Thyroid gland (tissue), 4 donors: ENCODE measurements at regions not wholly inside any gene's neighbourhood (a gene's known extent, or its start where the extent isn't known, plus 50 kb on each side); places are given as distances from the start of the nearest gene placed in this dataset.

ENCODE experiments used
- POLR2A ChIP-seq, 2 donors: fragments of 450-650 bp; IDR thresholded peaks; one replicate each; pipeline ENCODE4 v1.6.1; 2017; ENCODE audit warnings: antibody characterized with exemption in 2 of 2, mild to moderate bottlenecking in 2 of 2, moderate library complexity in 1 of 2
- TF ChIP-seq, protein P1 (sequence below), 6 experiments: fragments of 200-600 bp in 3 of 6; fragments of 450-650 bp in 3 of 6; sonication (generic) in 3 of 6; IDR thresholded peaks; one replicate each; pipeline ENCODE4 v1.5.1; 2016 to 2019; ENCODE audit warnings: antibody characterized with exemption in 6 of 6, mild to moderate bottlenecking in 2 of 6, inconsistent platforms in 1 of 6, moderate library complexity in 1 of 6

GRCh38 chr10:129277841-129278240, 189.2 kb upstream of the MGMT start:
- TF ChIP-seq, protein P1, sequence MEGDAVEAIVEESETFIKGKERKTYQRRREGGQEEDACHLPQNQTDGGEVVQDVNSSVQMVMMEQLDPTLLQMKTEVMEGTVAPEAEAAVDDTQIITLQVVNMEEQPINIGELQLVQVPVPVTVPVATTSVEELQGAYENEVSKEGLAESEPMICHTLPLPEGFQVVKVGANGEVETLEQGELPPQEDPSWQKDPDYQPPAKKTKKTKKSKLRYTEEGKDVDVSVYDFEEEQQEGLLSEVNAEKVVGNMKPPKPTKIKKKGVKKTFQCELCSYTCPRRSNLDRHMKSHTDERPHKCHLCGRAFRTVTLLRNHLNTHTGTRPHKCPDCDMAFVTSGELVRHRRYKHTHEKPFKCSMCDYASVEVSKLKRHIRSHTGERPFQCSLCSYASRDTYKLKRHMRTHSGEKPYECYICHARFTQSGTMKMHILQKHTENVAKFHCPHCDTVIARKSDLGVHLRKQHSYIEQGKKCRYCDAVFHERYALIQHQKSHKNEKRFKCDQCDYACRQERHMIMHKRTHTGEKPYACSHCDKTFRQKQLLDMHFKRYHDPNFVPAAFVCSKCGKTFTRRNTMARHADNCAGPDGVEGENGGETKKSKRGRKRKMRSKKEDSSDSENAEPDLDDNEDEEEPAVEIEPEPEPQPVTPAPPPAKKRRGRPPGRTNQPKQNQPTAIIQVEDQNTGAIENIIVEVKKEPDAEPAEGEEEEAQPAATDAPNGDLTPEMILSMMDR (IDR thresholded peaks at IDR 0.05), result no peak
- TF ChIP-seq POLR2A (IDR thresholded peaks at IDR 0.05), result no peak
